ENCODE measurements at regions not wholly inside any gene's neighbourhood (a gene's known extent, or its start where the extent isn't known, plus 50 kb on each side); places are given as distances from the start of the nearest gene placed in this dataset.

DNA sequence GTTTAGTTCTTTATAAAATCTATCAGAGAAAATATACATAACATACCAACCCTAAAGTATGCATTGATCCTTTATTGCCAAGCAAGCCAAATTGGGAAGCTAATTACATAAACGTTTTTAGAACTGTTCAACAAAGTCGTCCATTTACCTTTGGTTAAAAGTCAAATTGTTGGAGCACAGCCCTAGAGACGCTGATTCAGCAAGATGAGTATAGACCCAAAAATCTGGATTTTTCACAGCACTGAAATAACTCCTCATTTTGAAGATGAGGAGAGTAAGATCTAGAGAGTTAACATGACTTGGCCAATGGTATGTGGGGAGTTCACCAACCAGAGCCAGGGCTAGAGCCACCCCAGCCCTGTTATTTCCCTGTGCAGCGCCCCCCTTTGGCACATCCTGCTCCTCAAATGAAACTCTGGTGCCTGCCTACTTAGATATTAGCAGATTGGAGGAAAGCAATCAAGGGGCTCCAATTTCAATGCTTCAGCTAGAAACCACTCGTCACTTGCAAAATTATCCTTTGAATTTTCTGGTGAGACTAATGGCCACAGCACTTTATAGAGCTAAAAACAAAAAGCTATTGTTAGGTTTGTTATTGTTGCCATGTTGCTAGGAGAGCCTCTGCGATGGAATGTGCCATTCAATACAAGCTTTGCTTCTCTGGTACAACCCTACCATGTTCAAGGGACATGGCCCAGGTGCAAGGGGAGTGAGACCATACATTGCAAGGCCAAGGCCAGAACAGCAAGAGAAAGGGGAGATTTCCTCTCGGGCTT, 132.6 kb upstream of the ZEB1 start:
- no peak for FAIRE-seq
- TF ChIP-seq, protein P1, sequence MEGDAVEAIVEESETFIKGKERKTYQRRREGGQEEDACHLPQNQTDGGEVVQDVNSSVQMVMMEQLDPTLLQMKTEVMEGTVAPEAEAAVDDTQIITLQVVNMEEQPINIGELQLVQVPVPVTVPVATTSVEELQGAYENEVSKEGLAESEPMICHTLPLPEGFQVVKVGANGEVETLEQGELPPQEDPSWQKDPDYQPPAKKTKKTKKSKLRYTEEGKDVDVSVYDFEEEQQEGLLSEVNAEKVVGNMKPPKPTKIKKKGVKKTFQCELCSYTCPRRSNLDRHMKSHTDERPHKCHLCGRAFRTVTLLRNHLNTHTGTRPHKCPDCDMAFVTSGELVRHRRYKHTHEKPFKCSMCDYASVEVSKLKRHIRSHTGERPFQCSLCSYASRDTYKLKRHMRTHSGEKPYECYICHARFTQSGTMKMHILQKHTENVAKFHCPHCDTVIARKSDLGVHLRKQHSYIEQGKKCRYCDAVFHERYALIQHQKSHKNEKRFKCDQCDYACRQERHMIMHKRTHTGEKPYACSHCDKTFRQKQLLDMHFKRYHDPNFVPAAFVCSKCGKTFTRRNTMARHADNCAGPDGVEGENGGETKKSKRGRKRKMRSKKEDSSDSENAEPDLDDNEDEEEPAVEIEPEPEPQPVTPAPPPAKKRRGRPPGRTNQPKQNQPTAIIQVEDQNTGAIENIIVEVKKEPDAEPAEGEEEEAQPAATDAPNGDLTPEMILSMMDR (IDR thresholded peaks at IDR 0.05; ENCODE audit: insufficient read depth, missing control alignments), result no peak
- DNase-seq (ENCODE audit: insufficient read length, low spot score), result no peak

DNA sequence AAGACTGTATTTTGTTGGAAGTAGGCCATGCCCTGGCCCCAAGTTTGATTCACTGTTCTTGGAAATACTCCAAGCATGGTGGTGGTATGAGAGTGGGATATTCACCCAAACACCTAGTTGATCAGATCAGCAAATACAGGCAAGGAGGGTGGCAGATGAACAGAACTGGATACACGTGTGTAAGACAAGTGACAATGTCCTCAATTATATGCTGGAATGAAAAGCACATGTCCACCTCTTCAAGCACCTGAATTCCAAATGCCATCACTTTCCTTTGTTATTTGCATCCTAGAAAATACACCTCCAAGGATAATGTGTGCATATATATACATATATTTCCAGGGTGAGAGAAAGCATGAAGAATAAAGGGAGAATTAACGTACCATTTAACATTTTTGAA, 131.8 kb upstream of the ZEB1 start:
- TF ChIP-seq, protein P1 (IDR thresholded peaks at IDR 0.05; ENCODE audit: insufficient read depth, missing control alignments), result no peak
- FAIRE-seq (no peak), DNase-seq (ENCODE audit: insufficient read length, low spot score) (no peak)

DNA sequence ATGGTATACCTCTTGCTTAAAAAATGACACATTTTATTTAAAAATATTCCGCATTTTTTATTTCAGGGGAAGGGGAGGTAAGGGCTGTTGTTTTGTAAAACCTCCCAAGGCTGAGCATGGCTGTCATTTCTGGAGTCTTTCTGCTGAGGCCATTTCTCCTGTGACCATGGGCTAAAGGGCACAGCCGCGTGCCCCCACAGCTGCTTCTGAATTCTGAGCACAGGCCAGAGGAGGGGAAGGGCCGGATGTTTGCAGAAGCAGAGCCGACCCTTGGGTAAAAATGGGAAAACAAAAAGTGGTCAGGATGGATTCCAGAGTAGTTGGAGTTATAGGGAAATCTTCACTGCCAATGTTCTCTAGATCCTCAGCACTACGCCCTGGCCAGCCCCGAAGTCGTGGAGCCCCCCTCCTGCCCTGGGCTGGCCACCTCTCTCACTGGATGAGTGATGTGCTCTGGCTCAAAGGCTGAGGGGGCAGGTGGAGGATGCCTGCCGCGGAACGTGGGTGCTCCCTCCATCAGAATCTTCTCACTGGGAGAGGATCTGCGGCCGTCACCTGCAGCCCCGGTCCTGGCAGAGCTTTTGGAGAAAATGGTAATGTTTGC, 131.3 kb upstream of the ZEB1 start:
- TF ChIP-seq, protein P1 (IDR thresholded peaks at IDR 0.05; ENCODE audit: insufficient read depth, missing control alignments), result no peak
- FAIRE-seq (no peak), DNase-seq (ENCODE audit: insufficient read length, low spot score) (no peak)

DNA sequence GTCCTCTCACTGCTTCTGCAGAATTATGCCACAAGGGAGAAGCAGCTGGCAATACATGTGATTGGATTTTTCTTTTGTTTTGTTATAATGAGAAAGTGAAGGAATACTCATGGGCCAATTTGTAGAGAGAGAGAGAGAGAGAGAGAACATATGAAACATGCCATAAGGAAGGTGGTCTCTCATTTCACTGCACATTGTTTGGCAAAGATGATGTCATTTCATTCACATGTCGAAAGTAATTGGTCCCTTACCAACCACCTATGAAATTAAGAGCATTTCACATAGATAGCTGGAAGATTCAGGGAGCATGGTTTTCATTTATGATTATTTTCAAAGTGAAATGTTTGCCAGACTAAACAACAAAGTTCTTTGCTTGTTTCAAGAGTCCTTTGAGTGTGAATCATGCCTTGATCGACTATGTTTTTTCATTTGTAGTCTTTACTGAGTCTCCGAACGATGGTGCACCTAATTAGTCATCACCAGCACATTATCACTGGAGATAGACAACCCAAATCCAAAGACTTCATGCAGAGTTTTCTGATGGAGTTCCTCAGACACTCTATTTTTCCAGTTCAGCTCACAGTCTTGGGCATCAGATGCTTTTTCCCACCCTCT, 130.1 kb upstream of the ZEB1 start:
- TF ChIP-seq, protein P1 (IDR thresholded peaks at IDR 0.05; ENCODE audit: insufficient read depth, missing control alignments), result no peak
- DNase-seq (ENCODE audit: insufficient read length, low spot score) (no peak), FAIRE-seq (no peak)

DNA sequence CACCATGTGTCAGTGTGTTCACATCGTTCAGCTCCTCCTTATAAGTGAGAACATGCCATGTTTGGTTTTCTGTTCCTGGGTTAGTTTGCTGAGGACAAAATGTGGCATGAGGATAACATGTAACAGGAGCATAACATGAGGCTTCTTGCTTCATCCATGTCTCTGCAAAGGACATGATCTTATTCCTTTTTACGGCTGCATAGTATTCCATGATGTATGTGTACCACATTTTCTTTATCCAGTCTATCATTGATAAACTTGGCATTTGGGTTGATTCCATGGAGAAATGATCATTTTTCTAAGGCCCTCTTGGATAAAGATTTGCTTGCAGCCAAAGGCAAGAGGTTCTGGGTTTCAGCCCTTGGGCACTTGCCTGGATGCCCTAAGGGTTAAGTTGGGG, 128.5 kb upstream of the ZEB1 start:
- TF ChIP-seq, protein P1 (IDR thresholded peaks at IDR 0.05; ENCODE audit: insufficient read depth, missing control alignments), result no peak
- FAIRE-seq (no peak), DNase-seq (ENCODE audit: insufficient read length, low spot score) (no peak)

DNA sequence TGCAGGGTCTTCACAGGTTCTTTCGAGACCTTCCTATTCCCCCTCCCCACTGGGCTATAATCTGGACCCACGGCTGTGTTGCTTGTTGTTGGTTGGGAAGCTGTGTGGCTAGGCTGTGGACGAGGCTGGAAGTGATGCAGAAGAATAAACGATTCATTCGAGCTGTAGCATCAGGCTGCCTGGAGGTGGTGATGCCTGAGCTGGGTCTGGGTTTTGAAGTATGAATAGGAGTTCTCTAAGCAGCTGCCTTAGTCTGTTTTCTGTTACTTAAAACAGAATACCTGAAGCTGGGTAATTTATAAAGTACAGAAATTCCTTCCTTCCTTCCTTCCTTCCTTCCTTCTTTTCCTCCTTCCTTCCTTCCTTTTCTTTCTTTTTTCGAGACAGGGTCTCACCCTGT, 126.5 kb upstream of the ZEB1 start:
- TF ChIP-seq, protein P1 (IDR thresholded peaks at IDR 0.05; ENCODE audit: insufficient read depth, missing control alignments), result no peak
- FAIRE-seq, result no peak
- DNase-seq (ENCODE audit: insufficient read length, low spot score), result no peak

DNA sequence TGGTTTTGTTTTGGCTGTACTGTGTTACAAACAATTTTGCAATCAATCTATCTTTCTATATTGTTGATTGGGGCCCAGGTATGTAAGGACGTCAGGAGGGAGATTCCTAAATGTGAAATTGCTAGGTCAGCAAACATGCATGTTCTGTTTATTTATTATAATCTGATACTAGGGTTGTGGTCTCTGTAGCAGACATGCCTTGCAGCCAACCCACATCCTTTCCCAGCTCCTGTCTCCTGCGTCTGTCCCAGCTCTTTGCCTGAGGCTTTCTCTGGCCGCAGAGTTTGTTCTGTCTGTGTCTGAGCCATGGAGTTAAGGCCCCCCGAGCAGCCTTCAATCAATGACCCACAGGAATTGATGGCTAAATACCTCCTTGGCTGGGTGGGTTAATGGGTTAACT, 124.0 kb upstream of the ZEB1 start:
- FAIRE-seq (no peak), DNase-seq (ENCODE audit: insufficient read length, low spot score) (no peak)
- TF ChIP-seq, protein P1 (IDR thresholded peaks at IDR 0.05; ENCODE audit: insufficient read depth, missing control alignments), result no peak
